ENCODE measurements at regions not wholly inside any gene's neighbourhood (a gene's known extent, or its start where the extent isn't known, plus 50 kb on each side); places are given as distances from the start of the nearest gene placed in this dataset.

DNA sequence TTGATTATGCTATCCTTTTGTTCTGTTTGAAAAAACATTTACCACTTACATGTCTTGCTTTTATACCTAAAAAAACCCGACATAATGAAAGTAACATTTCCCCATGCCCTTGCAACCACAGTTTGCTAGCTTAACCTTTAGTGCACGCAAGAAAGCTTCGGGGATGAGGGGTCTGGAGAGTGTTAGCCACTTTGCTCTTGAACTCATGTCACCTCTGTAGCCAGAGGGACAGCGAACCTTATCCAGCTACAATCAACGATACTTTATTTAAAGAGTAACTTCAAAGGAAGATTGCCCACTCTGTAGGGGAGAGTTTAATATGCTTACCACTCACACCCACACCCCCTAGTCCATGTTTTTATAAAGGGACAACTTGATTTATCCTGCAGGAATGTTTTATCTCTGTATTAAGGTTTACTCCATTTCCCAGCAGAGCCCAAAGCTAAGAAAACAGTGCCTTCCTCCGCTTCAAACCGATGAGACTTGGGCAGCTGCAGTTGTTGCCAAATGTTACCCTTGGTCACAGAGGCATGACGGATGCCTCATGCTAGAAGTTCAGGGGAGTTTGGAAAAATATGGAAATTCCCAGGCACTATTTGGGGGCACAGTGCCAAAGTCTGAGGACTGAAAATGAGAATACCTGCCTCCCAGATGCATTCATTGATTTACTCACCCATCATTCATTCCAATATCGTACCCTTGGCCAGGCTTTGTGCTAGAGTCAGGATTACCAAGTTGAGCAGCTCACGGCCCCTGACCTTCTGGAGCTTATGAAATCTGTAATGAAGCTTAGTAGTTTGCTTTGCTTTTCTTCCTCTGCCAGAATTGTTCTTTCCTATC lies 61.4 kb upstream of the VCAM1 start:
- Histone ChIP-seq H3K4me2 (ENCODE audit: insufficient read depth in 1 of 2, low read depth in 2 of 2, low read length in 2 of 2) (no peak overlapping the region), H2BK120ac (replicated peaks; ENCODE audit: low read depth, low read length) (no peak overlapping the region), H4K91ac (replicated peaks; ENCODE audit: insufficient read length, low read length) (no peak overlapping the region), H3K18ac (ENCODE audit: extremely low read depth, low read length) (no peak overlapping the region), H3K23me2 (ENCODE audit: low read depth, low read length) (no peaks in the 10 kb centered on the region; the same call in 1 of the 2 replicates), H3K56ac (replicated peaks; ENCODE audit: insufficient read length, low read depth, low read length) (no peak overlapping the region), H2BK15ac (ENCODE audit: low read length) (no peak overlapping the region), H3K4me3 (ENCODE audit: extremely low read depth in 1 of 4, insufficient read depth in 2 of 4, low read depth in 3 of 4, low read length in 4 of 4) (no peak overlapping the region), H3K36me3 (ENCODE audit: control insufficient read depth in 2 of 4, insufficient read depth in 4 of 4, low read length in 3 of 4) (no peaks in the 10 kb centered on the region; a peak in 1 of 8 replicates), H4K5ac (ENCODE audit: insufficient read length, low read depth, low read length) (no peak overlapping the region), H2BK5ac (ENCODE audit: low read depth, low read length) (no peak overlapping the region), H3K23ac (ENCODE audit: insufficient read length) (no peak overlapping the region), H3K4me1 (replicated peaks in 1 of 4; ENCODE audit: control insufficient read depth in 3 of 4, insufficient read depth in 4 of 4, low read length in 3 of 4) (no peaks in the 10 kb centered on the region; a peak in 1 of 7 replicates), H4K20me1 (replicated peaks in 1 of 2; ENCODE audit: control insufficient read depth in 1 of 2, insufficient read depth in 2 of 2, low read length in 2 of 2) (no peaks in the 10 kb centered on the region), H2BK20ac (ENCODE audit: low read length) (no peak overlapping the region), H4K8ac (ENCODE audit: extremely low read depth, insufficient read depth, low read length) (no peak overlapping the region), H2AFZ (ENCODE audit: low read length) (peak overlapping the region; percentile 65; the same call in 1 of the 2 replicates), H3K4ac (replicated peaks; ENCODE audit: insufficient read length, low read depth, low read length) (no peak overlapping the region), H3K9me3 (ENCODE audit: insufficient read depth in 2 of 2, low read depth in 1 of 2, low read length in 1 of 2) (no peaks in the 10 kb centered on the region), H3K27ac (ENCODE audit: low read depth, low read length) (no peak overlapping the region), H3K27me3 (replicated peaks in 1 of 4; ENCODE audit: control insufficient read depth in 3 of 4, extremely low read depth in 1 of 4, insufficient read depth in 3 of 4, low read length in 3 of 4) (no peaks in the 10 kb centered on the region), H2BK12ac (ENCODE audit: low read depth, low read length) (no peak overlapping the region), H3K14ac (ENCODE audit: insufficient read length) (no peak overlapping the region), H3K9ac (replicated peaks in 1 of 4; ENCODE audit: extremely low read depth in 1 of 4, low read depth in 3 of 4, low read length in 3 of 4) (no peak overlapping the region), H3K79me2 (ENCODE audit: control insufficient read depth in 1 of 2, insufficient read depth in 2 of 2, low read length in 2 of 2) (no peaks in the 10 kb centered on the region), H3K79me1 (ENCODE audit: low read depth, low read length) (no peaks in the 10 kb centered on the region), H2AK5ac (ENCODE audit: low read depth, low read length) (no peak overlapping the region)
- DNase-seq (ENCODE audit: low read depth in 1 of 2, low spot score in 2 of 2) (no peak), FAIRE-seq (no peak)
- CTCF ChIA-PET (ENCODE audit: partially characterized antibody), result no interaction called here
- 89% methylated on average over 10 of the region's 10 CpGs; no CpG with 5 or more reads in 1 of the 2 experiments for WGBS, 2 experiments (ENCODE audit: extremely low coverage in 1 of 2, insufficient coverage in 1 of 2, insufficient read length in 1 of 2, insufficient replicate concordance in 2 of 2, low coverage in 1 of 2, low lambda C conversion rate in 2 of 2, missing lambda C conversion rate in 1 of 2)
- POLR2A ChIA-PET (ENCODE audit: partially characterized antibody), result interaction anchor here (1.2 kb wide), 1 partner anchor 237 kb away, joined by 4 read pairs; the partner anchor contains the start of genes EXTL2 and SLC30A7
- no peak for TF ChIP-seq CBX8 (IDR thresholded peaks at IDR 0.05; ENCODE audit: borderline replicate concordance, low read depth, low read length)
- no peak for TF ChIP-seq CREB1 (IDR thresholded peaks at IDR 0.05)
- no peak for TF ChIP-seq POLR2AphosphoS5 (IDR thresholded peaks at IDR 0.05; ENCODE audit: low read depth, low read length)
- no peak for TF ChIP-seq RNF2 (IDR thresholded peaks at IDR 0.05; ENCODE audit: borderline replicate concordance, low read depth, low read length, missing control alignments, poor library complexity, severe bottlenecking)
- no peak for TF ChIP-seq JUND (IDR thresholded peaks at IDR 0.05; ENCODE audit: low read length)
- TF ChIP-seq RXRA (IDR thresholded peaks at IDR 0.05; ENCODE audit: insufficient read depth, low read depth, low read length), result no peak
- TF ChIP-seq, protein P1, sequence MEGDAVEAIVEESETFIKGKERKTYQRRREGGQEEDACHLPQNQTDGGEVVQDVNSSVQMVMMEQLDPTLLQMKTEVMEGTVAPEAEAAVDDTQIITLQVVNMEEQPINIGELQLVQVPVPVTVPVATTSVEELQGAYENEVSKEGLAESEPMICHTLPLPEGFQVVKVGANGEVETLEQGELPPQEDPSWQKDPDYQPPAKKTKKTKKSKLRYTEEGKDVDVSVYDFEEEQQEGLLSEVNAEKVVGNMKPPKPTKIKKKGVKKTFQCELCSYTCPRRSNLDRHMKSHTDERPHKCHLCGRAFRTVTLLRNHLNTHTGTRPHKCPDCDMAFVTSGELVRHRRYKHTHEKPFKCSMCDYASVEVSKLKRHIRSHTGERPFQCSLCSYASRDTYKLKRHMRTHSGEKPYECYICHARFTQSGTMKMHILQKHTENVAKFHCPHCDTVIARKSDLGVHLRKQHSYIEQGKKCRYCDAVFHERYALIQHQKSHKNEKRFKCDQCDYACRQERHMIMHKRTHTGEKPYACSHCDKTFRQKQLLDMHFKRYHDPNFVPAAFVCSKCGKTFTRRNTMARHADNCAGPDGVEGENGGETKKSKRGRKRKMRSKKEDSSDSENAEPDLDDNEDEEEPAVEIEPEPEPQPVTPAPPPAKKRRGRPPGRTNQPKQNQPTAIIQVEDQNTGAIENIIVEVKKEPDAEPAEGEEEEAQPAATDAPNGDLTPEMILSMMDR (IDR thresholded peaks at IDR 0.05; ENCODE audit: control extremely low read depth in 1 of 3, insufficient read depth in 1 of 3, low read depth in 1 of 3, low read length in 3 of 3), result no peak
- TF ChIP-seq TAF1 (IDR thresholded peaks at IDR 0.05; ENCODE audit: low read depth, low read length), result no peak
- TF ChIP-seq HDAC2 (IDR thresholded peaks at IDR 0.05; ENCODE audit: borderline replicate concordance in 1 of 2, low read depth in 2 of 2, low read length in 2 of 2), result no peak
- no peak for TF ChIP-seq KDM1A (IDR thresholded peaks at IDR 0.05; ENCODE audit: borderline replicate concordance, low read length)

Data from H1 (cell line).